MCF 10A (cell line): ENCODE measurements at regions not wholly inside any gene's neighbourhood (a gene's known extent, or its start where the extent isn't known, plus 50 kb on each side); places are given as distances from the start of the nearest gene placed in this dataset.

ENCODE experiments used
- BruUV-seq: library from RNA; stranded (reverse); fragments of 400-500 nt; replicated peaks from 2 replicates; lab custom pipeline; 2021; lab: Mats Ljungman, UMichigan
- CTCF ChIA-PET: fragments of 300-600 bp; sonication (Branson Sonifier 250); formaldehyde crosslinking; extraction: SDS; loops from one replicate; lab custom pipeline; 2021; ENCODE audit warnings: antibody characterized with exemption, inconsistent platforms; lab: Yijun Ruan, JAX
- POLR2A ChIA-PET: fragments of 300-600, 350-650 bp; sonication (Branson Sonifier 250); formaldehyde crosslinking; extraction: SDS; loops from one replicate; lab custom pipeline; 2020; ENCODE audit warnings: antibody characterized with exemption, inconsistent platforms; lab: Yijun Ruan, JAX
- DNase-seq: peaks from one replicate; pipeline ENCODE4 v3.0.0-alpha.2; 2018; ENCODE audit not compliant: unreplicated experiment
- H3K27ac Mint-ChIP-seq: one replicate; pipeline ENCODE4 v1.8.0; 2022; ENCODE audit warnings: mild to moderate bottlenecking, low read depth, mixed read lengths; ENCODE audit not compliant: unreplicated experiment
- H3K27me3 Mint-ChIP-seq: one replicate; pipeline ENCODE4 v1.8.0; 2022; ENCODE audit warnings: mixed read lengths; ENCODE audit not compliant: insufficient read depth, unreplicated experiment
- H3K36me3 Mint-ChIP-seq: one replicate; pipeline ENCODE4 v1.8.0; 2022; ENCODE audit warnings: mild to moderate bottlenecking, moderate library complexity, mixed read lengths; ENCODE audit not compliant: insufficient read depth, unreplicated experiment
- H3K4me1 Mint-ChIP-seq: one replicate; pipeline ENCODE4 v1.8.0; 2022; ENCODE audit warnings: mixed read lengths; ENCODE audit not compliant: insufficient read depth, unreplicated experiment
- H3K4me3 Mint-ChIP-seq: one replicate; pipeline ENCODE4 v1.8.0; 2022; ENCODE audit warnings: mild to moderate bottlenecking, moderate library complexity, mixed read lengths; ENCODE audit not compliant: unreplicated experiment
- H3K9me3 Mint-ChIP-seq: one replicate; pipeline ENCODE4 v1.8.0; 2022; ENCODE audit warnings: mixed read lengths; ENCODE audit not compliant: unreplicated experiment
- intact Hi-C: fragments of 100-400 bp; cut with micrococcal nuclease; formaldehyde crosslinking; loops from 2 replicates; pipeline ENCODE4 v1.14.1; 2022
- TF ChIP-seq, protein P1 (sequence below): fragments of 200-600 bp; IDR thresholded peaks from one replicate; pipeline ENCODE4 v1.8.0; 2022; ENCODE audit warnings: antibody characterized with exemption, mild to moderate bottlenecking; ENCODE audit not compliant: unreplicated experiment

DNA sequence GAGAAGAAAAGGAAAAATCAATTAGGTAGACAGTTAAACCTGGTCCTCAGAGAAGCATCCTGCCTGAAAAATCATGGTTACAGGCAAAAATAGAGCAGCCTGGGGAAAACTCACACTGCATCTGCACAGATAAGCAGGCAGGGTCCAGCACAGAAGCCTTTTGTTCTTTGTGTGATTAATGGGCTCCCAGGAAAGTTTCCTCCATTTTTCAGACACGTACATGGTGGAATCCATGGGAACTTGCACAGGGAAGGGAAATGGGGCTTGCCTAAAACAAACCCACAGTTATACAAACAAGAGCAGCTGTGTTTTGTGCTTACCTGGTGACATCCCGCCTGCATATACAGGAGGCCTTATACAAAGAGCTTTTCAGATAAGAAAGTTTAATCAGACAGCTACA is 243.9 kb upstream of the ATP10B start:
- Mint-ChIP-seq H3K36me3 (no peaks in the 10 kb centered on the region), H3K27me3 (no peaks in the 10 kb centered on the region), H3K27ac (no peak overlapping the region), H3K4me3 (no peak overlapping the region), H3K9me3 (no peaks in the 10 kb centered on the region), H3K4me1 (no peaks in the 10 kb centered on the region)
- TF ChIP-seq, protein P1, sequence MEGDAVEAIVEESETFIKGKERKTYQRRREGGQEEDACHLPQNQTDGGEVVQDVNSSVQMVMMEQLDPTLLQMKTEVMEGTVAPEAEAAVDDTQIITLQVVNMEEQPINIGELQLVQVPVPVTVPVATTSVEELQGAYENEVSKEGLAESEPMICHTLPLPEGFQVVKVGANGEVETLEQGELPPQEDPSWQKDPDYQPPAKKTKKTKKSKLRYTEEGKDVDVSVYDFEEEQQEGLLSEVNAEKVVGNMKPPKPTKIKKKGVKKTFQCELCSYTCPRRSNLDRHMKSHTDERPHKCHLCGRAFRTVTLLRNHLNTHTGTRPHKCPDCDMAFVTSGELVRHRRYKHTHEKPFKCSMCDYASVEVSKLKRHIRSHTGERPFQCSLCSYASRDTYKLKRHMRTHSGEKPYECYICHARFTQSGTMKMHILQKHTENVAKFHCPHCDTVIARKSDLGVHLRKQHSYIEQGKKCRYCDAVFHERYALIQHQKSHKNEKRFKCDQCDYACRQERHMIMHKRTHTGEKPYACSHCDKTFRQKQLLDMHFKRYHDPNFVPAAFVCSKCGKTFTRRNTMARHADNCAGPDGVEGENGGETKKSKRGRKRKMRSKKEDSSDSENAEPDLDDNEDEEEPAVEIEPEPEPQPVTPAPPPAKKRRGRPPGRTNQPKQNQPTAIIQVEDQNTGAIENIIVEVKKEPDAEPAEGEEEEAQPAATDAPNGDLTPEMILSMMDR: no peak
- no TSS peak for BruUV-seq
- intact Hi-C loops: no loop called here
- ChIA-PET POLR2A (interaction anchor here (0.6 kb wide), 1 partner anchor 131 kb away, joined by 3 read pairs; no protein-coding TSS in a partner anchor), CTCF (interaction anchor here (0.6 kb wide), 2 partner anchors 745 to 1603 kb away, joined by 5 read pairs; no protein-coding TSS in a partner anchor)
- DNase-seq: no peak

DNA sequence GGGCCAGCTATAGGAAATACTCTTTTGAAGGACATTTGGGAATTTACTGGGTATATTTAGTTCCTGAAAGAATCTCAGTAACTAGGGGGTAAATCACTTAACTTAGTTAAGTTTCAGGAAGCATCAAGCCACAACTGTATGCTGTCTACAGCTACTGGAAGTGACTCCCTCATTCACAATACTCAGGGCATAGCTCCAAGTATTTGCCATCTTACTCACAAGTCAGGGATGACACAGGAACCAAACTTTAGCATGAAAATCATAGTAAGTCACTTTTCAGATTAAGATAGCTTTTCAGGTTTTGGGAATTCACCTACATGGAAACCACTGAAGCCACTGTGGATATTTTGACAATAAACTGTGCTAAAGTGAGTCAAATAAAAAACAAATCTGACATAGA is 242.4 kb upstream of the ATP10B start:
- DNase-seq: peak; percentile 49
- Mint-ChIP-seq H3K27ac (no peak overlapping the region), H3K4me3 (no peak overlapping the region), H3K27me3 (no peaks in the 10 kb centered on the region), H3K36me3 (no peaks in the 10 kb centered on the region), H3K4me1 (no peaks in the 10 kb centered on the region), H3K9me3 (no peaks in the 10 kb centered on the region)
- no TSS peak for BruUV-seq
- TF ChIP-seq, protein P1: no peak
- ChIA-PET CTCF (interaction anchor here (0.6 to 1.1 kb wide), 4 partner anchors 10 to 659 kb away, joined by 3 to 4 read pairs (median 3); no protein-coding TSS in a partner anchor), POLR2A (interaction anchor here (1.4 kb wide), 1 partner anchor 37 kb away, joined by 5 read pairs; no protein-coding TSS in a partner anchor)
- intact Hi-C loops: no loop called here

DNA sequence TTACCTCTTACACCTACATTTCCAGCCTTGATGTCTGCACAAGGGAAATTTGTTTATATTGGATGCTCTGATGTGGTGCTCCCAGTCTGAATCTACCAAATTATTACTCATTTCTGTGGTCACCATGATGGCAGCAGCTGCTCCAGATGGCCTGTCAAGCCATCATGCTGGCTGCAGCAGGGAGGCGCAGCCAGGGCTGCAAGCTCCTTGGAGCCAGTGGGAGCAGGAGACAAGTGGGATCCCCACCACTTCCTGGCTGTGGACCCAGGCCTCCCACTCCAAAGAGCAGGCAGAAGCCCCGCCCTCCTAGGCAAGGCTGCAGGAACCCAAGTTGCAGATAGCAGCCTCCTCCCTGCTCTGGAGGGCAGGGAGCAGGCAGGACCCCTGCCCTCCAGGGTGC is 241.1 kb upstream of the ATP10B start:
- CTCF ChIA-PET: no interaction called here
- H3K9me3 Mint-ChIP-seq: no peaks in the 10 kb centered on the region
- no peaks in the 10 kb centered on the region for H3K36me3 Mint-ChIP-seq
- no peak overlapping the region for H3K4me3 Mint-ChIP-seq
- POLR2A ChIA-PET: no interaction called here
- H3K4me1 Mint-ChIP-seq: no peaks in the 10 kb centered on the region
- H3K27me3 Mint-ChIP-seq: no peaks in the 10 kb centered on the region
- DNase-seq: no peak
- no peak overlapping the region for H3K27ac Mint-ChIP-seq
- no TSS peak for BruUV-seq
- intact Hi-C loops: no loop called here
- TF ChIP-seq, protein P1: no peak

DNA sequence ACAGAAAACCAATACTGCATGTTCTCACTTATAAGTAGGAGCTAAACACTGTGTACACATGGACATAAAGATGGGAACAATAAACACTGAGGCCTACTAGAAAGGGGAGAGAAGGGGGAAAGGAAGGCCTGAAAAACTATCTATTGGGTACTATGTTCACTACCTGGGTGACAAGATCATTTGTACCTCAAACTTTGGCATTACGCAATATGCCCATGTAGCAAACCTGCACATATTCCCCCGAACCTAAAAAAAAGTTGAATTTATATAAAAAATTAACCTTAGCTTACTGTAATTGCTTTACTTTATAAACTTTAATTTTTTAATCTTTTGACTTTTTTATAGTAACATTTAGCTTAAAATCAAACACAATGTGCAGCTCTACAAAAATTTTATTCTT is 237.6 kb upstream of the ATP10B start:
- Mint-ChIP-seq H3K4me3 (no peak overlapping the region), H3K9me3 (no peaks in the 10 kb centered on the region), H3K27me3 (no peaks in the 10 kb centered on the region), H3K4me1 (peaks cover 11% of the 10 kb centered on the region), H3K36me3 (no peaks in the 10 kb centered on the region), H3K27ac (no peak overlapping the region)
- TF ChIP-seq, protein P1: no peak
- ChIA-PET CTCF (interaction anchor here (0.6 kb wide), 2 partner anchors 32 to 92 kb away, joined by 3 to 4 read pairs; no protein-coding TSS in a partner anchor), POLR2A (interaction anchor here (0.6 kb wide), 2 partner anchors 71 to 160 kb away, joined by 3 to 4 read pairs; no protein-coding TSS in a partner anchor)
- DNase-seq: no peak
- intact Hi-C loops: no loop called here
- BruUV-seq: no TSS peak
